ENCODE measurements at regions not wholly inside any gene's neighbourhood (a gene's known extent, or its start where the extent isn't known, plus 50 kb on each side); places are given as distances from the start of the nearest gene placed in this dataset.
A peak's percentile ranks its signal among the peaks of the same experiment; 100 is the strongest.

DNA sequence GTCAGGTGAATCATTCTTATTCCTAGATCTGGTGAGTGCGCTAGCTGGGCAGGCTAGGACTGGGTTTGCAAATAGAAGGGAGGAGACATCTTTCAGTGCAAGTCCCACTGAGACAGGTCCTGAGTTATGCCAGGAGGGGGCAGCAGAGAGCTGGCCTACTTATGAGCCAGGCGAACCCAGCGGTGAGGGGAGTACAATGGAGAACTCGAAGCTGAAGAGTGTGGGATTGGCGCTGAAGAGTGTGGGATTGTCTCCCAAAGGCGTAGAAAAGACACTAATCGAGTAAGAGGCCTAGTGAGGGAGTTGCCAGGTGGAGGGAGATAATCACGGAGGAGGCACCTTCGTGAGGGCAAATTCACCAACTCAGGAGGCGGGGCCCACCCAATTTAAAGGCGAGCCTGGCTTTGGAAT, 91.7 kb upstream of the CXorf66 start:
- ChIA-PET POLR2A (no interaction called here), CTCF (interaction anchor here (1.0 to 1.7 kb wide), 2 partner anchors 176 to 608 kb away, joined by 3 to 9 read pairs; no protein-coding TSS in a partner anchor)
- no peak overlapping the region for H3K27ac ChIP-seq (ENCODE audit: insufficient read depth in 1 of 2, low read depth in 1 of 2, low read length in 2 of 2, poor library complexity in 1 of 2, severe bottlenecking in 2 of 2)
- H3K9me3 ChIP-seq (ENCODE audit: control extremely low read depth in 1 of 5, control insufficient read depth in 4 of 5, insufficient read depth in 2 of 5, low read depth in 1 of 5, low read length in 4 of 5) = no peaks in the 10 kb centered on the region
- H3K4me1 ChIP-seq (ENCODE audit: control extremely low read depth in 1 of 4, control insufficient read depth in 4 of 4, insufficient read depth in 4 of 4, low read length in 3 of 4) = no peaks in the 10 kb centered on the region
- WGBS (ENCODE audit: insufficient coverage) = 32% methylated on average over 11 of the region's 11 CpGs
- no peaks in the 10 kb centered on the region for H3K36me3 ChIP-seq (ENCODE audit: control insufficient read depth in 4 of 4, insufficient read depth in 4 of 4, low read length in 3 of 4)
- H3K27me3 ChIP-seq (replicated peaks in 2 of 5; ENCODE audit: control insufficient read depth in 4 of 5, insufficient read depth in 5 of 5, low read length in 4 of 5) = peaks cover 0 to 4% (median 0%) of the 10 kb centered on the region in 5 experiments
- no peak overlapping the region for H3K4me3 ChIP-seq (ENCODE audit: control insufficient read depth in 1 of 7, extremely low read depth in 1 of 7, insufficient read depth in 4 of 7, low read depth in 2 of 7, low read length in 6 of 7)
- peak; percentile 65 to 86 (median 81) for DNase-seq

DNA sequence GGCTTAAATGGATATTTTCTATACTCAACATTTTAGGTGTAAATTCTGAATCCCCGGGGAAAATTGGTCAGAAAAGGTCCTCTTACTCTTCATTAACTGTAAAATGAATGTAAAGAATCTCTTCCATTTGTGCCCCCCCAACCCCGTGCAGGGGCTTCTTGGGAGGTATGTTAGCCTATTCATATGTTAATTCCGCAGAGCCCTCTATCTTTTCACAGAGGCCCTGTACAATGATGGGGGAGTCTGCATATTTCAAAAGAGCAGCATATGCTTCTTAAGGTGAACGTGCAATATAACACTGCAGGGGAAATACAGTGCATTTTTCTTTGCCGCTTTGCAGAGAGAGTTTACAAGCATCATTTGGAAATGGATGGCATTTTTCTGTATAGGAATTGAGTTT, 88.5 kb upstream of the CXorf66 start:
- no peaks in the 10 kb centered on the region for H3K36me3 ChIP-seq (ENCODE audit: control insufficient read depth in 4 of 4, insufficient read depth in 4 of 4, low read length in 3 of 4)
- ChIA-PET POLR2A (no interaction called here), CTCF (interaction anchor here (1.4 kb wide), 1 partner anchor 15 kb away, joined by 3 read pairs; no protein-coding TSS in a partner anchor)
- H3K27ac ChIP-seq (ENCODE audit: insufficient read depth in 1 of 2, low read depth in 1 of 2, low read length in 2 of 2, poor library complexity in 1 of 2, severe bottlenecking in 2 of 2) = no peak overlapping the region
- H3K4me3 ChIP-seq (ENCODE audit: control insufficient read depth in 1 of 7, extremely low read depth in 1 of 7, insufficient read depth in 4 of 7, low read depth in 2 of 7, low read length in 6 of 7) = no peak overlapping the region
- H3K4me1 ChIP-seq (ENCODE audit: control extremely low read depth in 1 of 4, control insufficient read depth in 4 of 4, insufficient read depth in 4 of 4, low read length in 3 of 4) = no peaks in the 10 kb centered on the region
- H3K9me3 ChIP-seq (ENCODE audit: control extremely low read depth in 1 of 5, control insufficient read depth in 4 of 5, insufficient read depth in 2 of 5, low read depth in 1 of 5, low read length in 4 of 5) = no peaks in the 10 kb centered on the region
- H3K27me3 ChIP-seq (replicated peaks in 2 of 5; ENCODE audit: control insufficient read depth in 4 of 5, insufficient read depth in 5 of 5, low read length in 4 of 5) = peaks cover 0 to 4% (median 0%) of the 10 kb centered on the region in 5 experiments
- 34% methylated on average over 2 of the region's 5 CpGs for WGBS (ENCODE audit: insufficient coverage)
- DNase-seq = no peak

DNA sequence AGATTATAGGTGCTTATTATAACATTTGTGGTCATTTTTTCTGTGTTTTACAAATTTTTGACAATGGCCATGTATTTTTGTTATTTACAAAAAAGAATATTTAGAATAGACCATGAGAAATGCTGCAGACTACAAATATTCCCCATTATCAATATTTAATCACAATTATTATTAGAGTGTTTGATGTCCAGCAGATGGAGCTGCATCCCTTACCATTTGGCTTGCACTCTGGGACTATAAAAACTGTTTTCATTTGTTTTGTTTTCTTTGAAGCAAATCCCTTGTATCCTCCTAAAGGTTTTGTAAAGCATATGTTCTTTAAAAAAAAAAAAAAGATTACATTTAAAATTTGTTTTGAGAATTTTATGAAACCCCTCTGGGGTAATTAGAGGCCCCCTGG, 85.6 kb upstream of the CXorf66 start:
- peak in 2 of 3 donors; percentile 17 to 26 for DNase-seq
- H3K27ac ChIP-seq (ENCODE audit: insufficient read depth in 1 of 2, low read depth in 1 of 2, low read length in 2 of 2, poor library complexity in 1 of 2, severe bottlenecking in 2 of 2) = no peak overlapping the region
- H3K27me3 ChIP-seq (replicated peaks in 2 of 5; ENCODE audit: control insufficient read depth in 4 of 5, insufficient read depth in 5 of 5, low read length in 4 of 5) = peaks cover 0 to 4% (median 0%) of the 10 kb centered on the region in 5 experiments
- H3K4me3 ChIP-seq (ENCODE audit: control insufficient read depth in 1 of 7, extremely low read depth in 1 of 7, insufficient read depth in 4 of 7, low read depth in 2 of 7, low read length in 6 of 7) = no peak overlapping the region
- ChIA-PET CTCF (no interaction called here), POLR2A (no interaction called here)
- no peaks in the 10 kb centered on the region for H3K4me1 ChIP-seq (ENCODE audit: control extremely low read depth in 1 of 4, control insufficient read depth in 4 of 4, insufficient read depth in 4 of 4, low read length in 3 of 4)
- no peaks in the 10 kb centered on the region for H3K9me3 ChIP-seq (ENCODE audit: control extremely low read depth in 1 of 5, control insufficient read depth in 4 of 5, insufficient read depth in 2 of 5, low read depth in 1 of 5, low read length in 4 of 5)
- H3K36me3 ChIP-seq (ENCODE audit: control insufficient read depth in 4 of 4, insufficient read depth in 4 of 4, low read length in 3 of 4) = no peaks in the 10 kb centered on the region

DNA sequence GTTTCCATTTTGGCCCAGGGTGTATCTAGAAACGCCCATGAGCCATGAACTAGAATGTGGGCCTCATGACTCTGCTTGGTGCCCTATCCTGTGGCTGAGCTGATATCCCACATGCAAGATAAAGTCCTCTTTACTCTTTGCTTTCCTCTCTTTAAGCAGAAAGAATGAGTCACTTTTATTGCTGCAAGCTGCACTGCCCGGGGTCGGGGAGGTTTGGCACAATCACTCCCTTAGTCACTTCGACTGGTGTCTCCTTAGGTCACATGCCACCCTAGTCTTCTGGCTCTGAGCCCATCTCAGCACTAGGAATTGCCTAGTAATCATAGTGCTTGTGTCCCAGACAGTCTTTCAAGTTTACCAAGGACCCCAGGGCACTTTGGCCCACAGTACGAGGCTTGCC, 75.1 kb upstream of the CXorf66 start:
- CTCF ChIA-PET = no interaction called here
- Histone ChIP-seq H3K4me1 (ENCODE audit: control extremely low read depth in 1 of 4, control insufficient read depth in 4 of 4, insufficient read depth in 4 of 4, low read length in 3 of 4) (no peaks in the 10 kb centered on the region), H3K4me3 (ENCODE audit: control insufficient read depth in 1 of 7, extremely low read depth in 1 of 7, insufficient read depth in 4 of 7, low read depth in 2 of 7, low read length in 6 of 7) (no peak overlapping the region), H3K36me3 (ENCODE audit: control insufficient read depth in 4 of 4, insufficient read depth in 4 of 4, low read length in 3 of 4) (no peaks in the 10 kb centered on the region), H3K27ac (ENCODE audit: insufficient read depth in 1 of 2, low read depth in 1 of 2, low read length in 2 of 2, poor library complexity in 1 of 2, severe bottlenecking in 2 of 2) (no peak overlapping the region), H3K27me3 (replicated peaks in 2 of 5; ENCODE audit: control insufficient read depth in 4 of 5, insufficient read depth in 5 of 5, low read length in 4 of 5) (no peaks in the 10 kb centered on the region), H3K9me3 (ENCODE audit: control extremely low read depth in 1 of 5, control insufficient read depth in 4 of 5, insufficient read depth in 2 of 5, low read depth in 1 of 5, low read length in 4 of 5) (peaks cover 0 to 2% (median 0%) of the 10 kb centered on the region in 5 experiments)
- no peak for DNase-seq
- POLR2A ChIA-PET = no interaction called here
- 84% methylated on average over 5 of the region's 5 CpGs for WGBS (ENCODE audit: insufficient coverage)

DNA sequence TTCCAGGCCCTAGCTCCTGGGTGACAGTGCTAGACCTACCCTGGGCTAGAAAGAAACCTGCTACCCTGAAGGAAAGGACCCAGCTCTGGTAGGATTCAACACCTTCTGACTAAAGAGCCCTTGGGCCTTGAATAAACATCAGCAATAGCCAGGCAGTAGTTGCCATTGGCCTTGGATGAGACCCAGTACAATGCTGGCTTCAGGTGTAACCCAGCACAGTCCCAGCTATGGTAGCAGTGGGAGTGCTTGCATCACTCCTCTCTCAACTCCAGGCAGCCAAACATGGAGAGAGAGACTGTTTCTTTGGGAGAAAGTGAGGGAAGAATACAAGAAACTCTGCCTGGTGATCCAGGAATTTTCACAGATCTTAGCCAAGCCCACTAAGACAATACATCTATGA, 73.5 kb upstream of the CXorf66 start:
- no peaks in the 10 kb centered on the region for H3K4me1 ChIP-seq (ENCODE audit: control extremely low read depth in 1 of 4, control insufficient read depth in 4 of 4, insufficient read depth in 4 of 4, low read length in 3 of 4)
- H3K27ac ChIP-seq (ENCODE audit: insufficient read depth in 1 of 2, low read depth in 1 of 2, low read length in 2 of 2, poor library complexity in 1 of 2, severe bottlenecking in 2 of 2) = no peak overlapping the region
- ChIA-PET POLR2A (no interaction called here), CTCF (interaction anchor here (1.3 kb wide), 1 partner anchor 16 kb away, joined by 3 read pairs; no protein-coding TSS in a partner anchor)
- DNase-seq = no peak
- peaks cover 0 to 2% (median 0%) of the 10 kb centered on the region in 5 experiments for H3K9me3 ChIP-seq (ENCODE audit: control extremely low read depth in 1 of 5, control insufficient read depth in 4 of 5, insufficient read depth in 2 of 5, low read depth in 1 of 5, low read length in 4 of 5)
- no peak overlapping the region for H3K4me3 ChIP-seq (ENCODE audit: control insufficient read depth in 1 of 7, extremely low read depth in 1 of 7, insufficient read depth in 4 of 7, low read depth in 2 of 7, low read length in 6 of 7)
- no peaks in the 10 kb centered on the region for H3K36me3 ChIP-seq (ENCODE audit: control insufficient read depth in 4 of 4, insufficient read depth in 4 of 4, low read length in 3 of 4)
- H3K27me3 ChIP-seq (replicated peaks in 2 of 5; ENCODE audit: control insufficient read depth in 4 of 5, insufficient read depth in 5 of 5, low read length in 4 of 5) = no peaks in the 10 kb centered on the region

DNA sequence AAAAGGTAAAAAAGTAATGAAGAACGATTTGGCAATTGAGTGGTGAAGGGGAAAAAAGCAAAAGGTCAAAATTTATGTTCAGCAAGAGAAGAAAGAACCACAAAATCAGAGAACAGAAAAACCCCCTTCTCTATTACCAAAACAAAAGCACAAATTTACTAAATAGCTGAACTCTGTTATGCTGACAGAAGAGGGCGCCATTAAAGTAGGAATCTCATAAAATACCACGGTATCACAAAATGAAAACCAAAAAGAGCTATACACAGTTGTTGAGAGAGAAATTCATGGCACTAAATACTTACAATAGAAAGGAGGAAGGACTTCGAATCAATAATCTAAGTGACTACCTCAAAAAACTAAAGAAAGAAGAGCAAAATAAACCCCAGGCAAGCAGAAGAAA, 69.6 kb upstream of the CXorf66 start:
- no peaks in the 10 kb centered on the region for H3K36me3 ChIP-seq (ENCODE audit: control insufficient read depth in 4 of 4, insufficient read depth in 4 of 4, low read length in 3 of 4)
- H3K9me3 ChIP-seq (ENCODE audit: control extremely low read depth in 1 of 5, control insufficient read depth in 4 of 5, insufficient read depth in 2 of 5, low read depth in 1 of 5, low read length in 4 of 5) = peaks cover 0 to 2% (median 0%) of the 10 kb centered on the region in 5 experiments
- no peak overlapping the region for H3K27ac ChIP-seq (ENCODE audit: insufficient read depth in 1 of 2, low read depth in 1 of 2, low read length in 2 of 2, poor library complexity in 1 of 2, severe bottlenecking in 2 of 2)
- no peak overlapping the region for H3K4me3 ChIP-seq (ENCODE audit: control insufficient read depth in 1 of 7, extremely low read depth in 1 of 7, insufficient read depth in 4 of 7, low read depth in 2 of 7, low read length in 6 of 7)
- H3K27me3 ChIP-seq (replicated peaks in 2 of 5; ENCODE audit: control insufficient read depth in 4 of 5, insufficient read depth in 5 of 5, low read length in 4 of 5) = no peaks in the 10 kb centered on the region
- no peaks in the 10 kb centered on the region for H3K4me1 ChIP-seq (ENCODE audit: control extremely low read depth in 1 of 4, control insufficient read depth in 4 of 4, insufficient read depth in 4 of 4, low read length in 3 of 4)
- ChIA-PET POLR2A (no interaction called here), CTCF (no interaction called here)
- WGBS (ENCODE audit: insufficient coverage) = 0% methylated on average over 1 of the region's 4 CpGs
- DNase-seq = peak in 2 of 3 donors; percentile 12 to 16

DNA sequence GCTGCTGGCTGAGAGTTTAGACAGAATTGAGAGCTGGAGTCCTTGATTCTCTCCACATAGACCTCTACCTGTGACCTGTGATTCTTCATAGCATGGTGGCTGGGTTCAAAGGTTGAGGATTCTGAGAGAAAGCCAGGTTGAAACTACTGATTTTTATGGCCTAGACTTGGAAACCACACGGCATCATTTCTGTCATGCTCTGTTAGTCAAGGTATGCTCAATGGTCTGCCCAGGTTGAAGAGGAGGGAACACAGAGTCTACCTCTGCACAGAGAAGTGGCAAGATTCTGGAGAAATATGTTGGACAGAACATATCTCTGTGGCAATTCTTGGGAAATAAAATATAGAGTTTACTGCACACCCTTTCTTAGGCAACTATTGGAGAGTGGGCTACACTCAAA, 57.2 kb upstream of the CXorf66 start:
- 100% methylated on average over 1 of the region's 1 CpG for WGBS (ENCODE audit: insufficient coverage)
- DNase-seq = no peak
- Histone ChIP-seq H3K27ac (ENCODE audit: insufficient read depth in 1 of 2, low read depth in 1 of 2, low read length in 2 of 2, poor library complexity in 1 of 2, severe bottlenecking in 2 of 2) (no peak overlapping the region), H3K27me3 (replicated peaks in 2 of 5; ENCODE audit: control insufficient read depth in 4 of 5, insufficient read depth in 5 of 5, low read length in 4 of 5) (no peaks in the 10 kb centered on the region), H3K36me3 (ENCODE audit: control insufficient read depth in 4 of 4, insufficient read depth in 4 of 4, low read length in 3 of 4) (no peaks in the 10 kb centered on the region), H3K4me3 (ENCODE audit: control insufficient read depth in 1 of 7, extremely low read depth in 1 of 7, insufficient read depth in 4 of 7, low read depth in 2 of 7, low read length in 6 of 7) (no peak overlapping the region), H3K4me1 (ENCODE audit: control extremely low read depth in 1 of 4, control insufficient read depth in 4 of 4, insufficient read depth in 4 of 4, low read length in 3 of 4) (no peaks in the 10 kb centered on the region), H3K9me3 (ENCODE audit: control extremely low read depth in 1 of 5, control insufficient read depth in 4 of 5, insufficient read depth in 2 of 5, low read depth in 1 of 5, low read length in 4 of 5) (no peaks in the 10 kb centered on the region)
- ChIA-PET POLR2A (no interaction called here), CTCF (no interaction called here)

Measured in common myeloid progenitor, CD34-positive (primary cell).